Choroid plexus epithelial cell (primary cell): ENCODE measurements at regions not wholly inside any gene's neighbourhood (a gene's known extent, or its start where the extent isn't known, plus 50 kb on each side); places are given as distances from the start of the nearest gene placed in this dataset.

Experiments used
- DNase-seq: peaks from one replicate; pipeline ENCODE4 v3.0.0-alpha.2; 2010; ENCODE audit warnings: low read depth
- H3K4me3 ChIP-seq: 2 replicates; pipeline ENCODE4 v1.5.1; 2011; ENCODE audit warnings: low read depth, mild to moderate bottlenecking, control low read depth, low read length, moderate library complexity
- CTCF ChIP-seq: conservative IDR thresholded peaks from 2 replicates; pipeline ENCODE4 v1.5.1; 2011; ENCODE audit warnings: low read depth, mild to moderate bottlenecking, control low read depth, inconsistent platforms, low read length, moderate library complexity

GRCh38 chr6:155787168-155787567 is 331.5 kb upstream of the NOX3 start:
- TF ChIP-seq CTCF, result no peak

GRCh38 chr6:155786528-155786927 is 330.9 kb upstream of the NOX3 start:
- DNase-seq, result no peak
- TF ChIP-seq CTCF, result no peak
- no peak overlapping the region for H3K4me3 ChIP-seq

More at GRCh38 chr6:155787168-155787567, 331.5 kb upstream of the NOX3 start:
- no peak overlapping the region for H3K4me3 ChIP-seq
- no peak for DNase-seq

GRCh38 chr6:155782739-155783459 is 327.3 kb upstream of the NOX3 start:
- H3K4me3 ChIP-seq, result no peak overlapping the region
- no peak for TF ChIP-seq CTCF
- no peak for DNase-seq

GRCh38 chr6:155782320-155782731 is 326.7 kb upstream of the NOX3 start:
- DNase-seq, result peak; percentile 65
- no peak overlapping the region for H3K4me3 ChIP-seq
- TF ChIP-seq CTCF, result no peak

- TF ChIP-seq CTCF, result no peak
- DNase-seq, result no peak
- H3K4me3 ChIP-seq, result no peak overlapping the region
These were observed 323.8 kb upstream of the NOX3 start for GRCh38 chr6:155779456-155779855.

GRCh38 chr6:155778336-155778735 is 322.7 kb upstream of the NOX3 start:
- no peak for DNase-seq
- TF ChIP-seq CTCF, result no peak
- no peak overlapping the region for H3K4me3 ChIP-seq

GRCh38 chr6:155771822-155772221 is 316.2 kb upstream of the NOX3 start:
- DNase-seq, result no peak
- no peak overlapping the region for H3K4me3 ChIP-seq
- TF ChIP-seq CTCF, result no peak
